Urinary bladder (tissue), 3 donors: ENCODE measurements at regions not wholly inside any gene's neighbourhood (a gene's known extent, or its start where the extent isn't known, plus 50 kb on each side); places are given as distances from the start of the nearest gene placed in this dataset.

ENCODE experiments used
- DNase-seq: peaks from one replicate; pipeline ENCODE4 v3.0.0-alpha.2; 2015; ENCODE audit errors: extremely low spot score
- H3K27ac ChIP-seq: one replicate; pipeline ENCODE4 v1.5.1; 2013; ENCODE audit warnings: low read depth, mild to moderate bottlenecking, moderate library complexity
- H3K36me3 ChIP-seq: one replicate; pipeline ENCODE4 v1.6.1; 2013; ENCODE audit warnings: mild to moderate bottlenecking, moderate library complexity; ENCODE audit not compliant: insufficient read depth
- H3K4me1 ChIP-seq: one replicate; pipeline ENCODE4 v1.6.1; 2013; ENCODE audit warnings: mild to moderate bottlenecking, moderate library complexity; ENCODE audit not compliant: insufficient read depth
- H3K4me3 ChIP-seq: one replicate; pipeline ENCODE4 v1.5.1; 2013; ENCODE audit warnings: low read depth, low read length
- WGBS: extraction: QIAGEN DNeasy Blood & Tissue Kit; methylation state at CpG from one replicate; pipeline ENCODE4 v1.1.7; 2013; 5-methylcytosine and 5-hydroxymethylcytosine counted together
- donor health status: healthy with polysubstance abuse.
- donor health status: healthy.

DNA sequence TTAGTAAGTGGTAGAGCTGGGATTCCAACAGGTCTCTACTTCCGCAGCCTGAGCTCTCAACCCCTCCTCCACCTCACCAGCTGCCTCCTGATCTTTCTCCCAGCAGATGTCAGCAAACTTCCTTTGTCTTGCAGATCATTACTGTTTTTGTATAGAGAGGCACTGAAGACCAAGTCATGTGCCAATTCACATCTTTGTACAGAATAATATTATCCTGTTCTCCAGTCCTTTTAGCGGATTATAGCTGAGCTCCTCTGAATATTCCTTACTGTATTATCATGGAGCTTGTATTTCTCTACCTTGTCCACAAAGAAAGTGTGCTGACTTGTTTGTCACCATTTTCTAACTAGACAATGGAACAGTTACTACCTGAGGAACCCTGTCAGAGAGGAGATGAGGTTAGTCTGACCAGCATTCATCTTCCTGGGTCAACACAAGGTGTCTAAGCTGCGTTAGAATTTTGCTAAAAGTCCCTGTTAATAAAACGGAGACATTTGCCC, 142.3 kb upstream of the ARHGAP5 start:
- WGBS: 55% methylated on average over 4 of the region's 4 CpGs
- Histone ChIP-seq H3K27ac (no peak overlapping the region), H3K36me3 (no peaks in the 10 kb centered on the region), H3K4me1 (peaks cover 2% of the 10 kb centered on the region), H3K4me3 (no peak overlapping the region)
- no peak for DNase-seq

DNA sequence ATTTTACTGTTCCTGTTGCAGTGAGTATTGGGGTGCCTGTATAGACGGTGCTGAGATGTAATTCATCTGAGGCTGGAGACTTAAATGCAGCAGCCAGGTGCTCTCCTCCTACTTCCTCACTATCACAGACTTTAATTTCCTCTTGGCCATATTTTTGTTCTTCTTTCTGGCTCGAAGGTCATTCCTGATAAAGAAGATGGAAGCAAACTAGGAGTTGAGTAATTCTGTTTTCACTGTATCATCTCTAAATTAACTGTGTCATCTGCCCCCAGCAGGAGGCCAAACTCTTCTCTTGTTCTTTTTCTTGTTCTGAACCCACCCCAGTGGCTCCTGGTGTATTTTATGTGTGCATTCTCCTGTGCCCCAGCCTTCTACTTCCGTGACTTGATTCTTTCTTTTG, 141.7 kb upstream of the ARHGAP5 start:
- no peak for DNase-seq
- peaks cover 2% of the 10 kb centered on the region for H3K4me1 ChIP-seq
- no peak overlapping the region for H3K27ac ChIP-seq
- H3K36me3 ChIP-seq: no peaks in the 10 kb centered on the region
- WGBS: 68% methylated on average over 3 of the region's 3 CpGs
- H3K4me3 ChIP-seq: no peak overlapping the region

- H3K4me3 ChIP-seq: no peak overlapping the region
- no peak for DNase-seq
- H3K4me1 ChIP-seq: peaks cover 2% of the 10 kb centered on the region
- H3K36me3 ChIP-seq: no peaks in the 10 kb centered on the region
- WGBS: 83% methylated on average over 6 of the region's 6 CpGs
- H3K27ac ChIP-seq: no peak overlapping the region
Measured at GRCh38 chr14:31936115-31936514, 141.0 kb upstream of the ARHGAP5 start.

DNA sequence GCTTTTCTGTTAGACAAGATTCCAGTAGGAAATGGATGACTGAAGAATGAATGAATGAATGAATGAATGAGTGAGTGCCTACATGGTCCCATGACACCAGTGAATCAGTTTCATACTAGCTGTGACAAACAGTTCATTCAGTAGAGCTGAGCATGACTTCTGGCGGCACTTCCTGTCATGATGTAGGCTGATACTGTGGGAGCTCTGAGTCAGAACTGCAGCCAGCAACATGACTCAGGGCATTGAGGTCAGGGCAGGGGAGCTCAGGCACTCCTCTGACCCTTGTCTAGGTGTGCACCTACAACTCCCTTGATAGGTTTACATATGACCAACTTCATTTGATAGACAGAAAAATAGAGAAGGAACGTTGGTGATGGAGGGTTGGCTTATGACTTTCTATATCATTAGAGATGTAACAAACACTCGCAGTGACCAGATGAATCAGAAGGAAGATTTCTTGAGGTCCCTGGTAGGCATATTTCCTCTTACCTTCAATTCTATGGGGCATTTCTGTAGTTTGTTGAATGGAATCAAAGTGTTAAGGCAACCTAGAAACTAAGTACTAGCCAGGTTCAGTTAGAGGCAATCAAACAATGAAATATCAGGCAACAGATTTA, 139.3 kb upstream of the ARHGAP5 start:
- H3K4me1 ChIP-seq: peaks cover 2% of the 10 kb centered on the region
- WGBS: 66% methylated on average over 3 of the region's 3 CpGs
- H3K4me3 ChIP-seq: no peak overlapping the region
- DNase-seq: no peak
- H3K36me3 ChIP-seq: no peaks in the 10 kb centered on the region
- no peak overlapping the region for H3K27ac ChIP-seq

DNA sequence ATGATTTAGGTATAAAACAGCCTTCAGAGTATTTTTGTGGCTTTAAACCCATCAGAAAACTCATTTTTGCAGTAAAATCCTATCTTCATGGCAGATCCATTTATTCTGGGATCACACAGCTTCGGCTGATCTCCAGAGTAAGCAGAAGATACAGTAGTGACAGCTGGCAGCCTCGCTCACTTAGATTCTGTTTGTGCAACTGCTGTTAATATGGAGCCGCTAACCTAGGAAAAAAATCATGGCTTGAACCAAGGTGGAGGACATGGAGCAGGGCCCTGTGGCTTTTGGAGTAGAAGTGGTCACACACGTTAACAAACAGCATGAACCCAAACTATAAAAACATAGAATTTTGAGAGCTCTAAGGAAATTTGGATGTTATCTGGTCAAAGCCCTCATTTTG, 137.2 kb upstream of the ARHGAP5 start:
- WGBS: 76% methylated on average over 4 of the region's 4 CpGs

DNA sequence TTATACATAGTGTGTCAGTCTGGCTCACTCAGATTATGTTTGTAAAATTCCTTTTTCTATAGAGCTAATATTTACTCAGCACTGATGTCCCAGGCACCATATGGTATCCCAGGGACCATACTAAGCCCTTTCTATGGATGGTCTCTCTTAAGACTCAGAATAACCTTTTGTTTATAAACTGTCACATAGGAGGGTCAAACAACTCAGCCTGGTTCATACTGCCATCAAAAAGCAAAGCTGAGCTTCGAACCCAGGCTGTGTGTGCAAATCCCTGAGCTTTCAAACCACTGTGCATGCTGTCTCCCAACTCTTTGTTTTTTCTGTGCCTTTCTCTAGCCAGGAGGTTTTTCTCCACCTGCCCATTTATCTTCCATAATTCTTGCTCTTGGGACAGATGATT, 135.6 kb upstream of the ARHGAP5 start:
- WGBS: 76% methylated on average over 1 of the region's 1 CpG
- H3K4me3 ChIP-seq: no peak overlapping the region
- no peaks in the 10 kb centered on the region for H3K36me3 ChIP-seq
- no peak overlapping the region for H3K27ac ChIP-seq
- H3K4me1 ChIP-seq: no peaks in the 10 kb centered on the region
- DNase-seq: no peak

More for the DNA sequence above, 137.2 kb upstream of the ARHGAP5 start:
- H3K4me3 ChIP-seq: no peak overlapping the region
- H3K36me3 ChIP-seq: no peaks in the 10 kb centered on the region
- DNase-seq: no peak
- no peak overlapping the region for H3K27ac ChIP-seq
- H3K4me1 ChIP-seq: peaks cover 2% of the 10 kb centered on the region

GRCh38 chr14:31942166-31942841, 134.8 kb upstream of the ARHGAP5 start:
- no peak for DNase-seq
- 83% methylated on average over 9 of the region's 9 CpGs for WGBS
- no peaks in the 10 kb centered on the region for H3K4me1 ChIP-seq
- H3K27ac ChIP-seq: no peak overlapping the region
- no peaks in the 10 kb centered on the region for H3K36me3 ChIP-seq
- no peak overlapping the region for H3K4me3 ChIP-seq

DNA sequence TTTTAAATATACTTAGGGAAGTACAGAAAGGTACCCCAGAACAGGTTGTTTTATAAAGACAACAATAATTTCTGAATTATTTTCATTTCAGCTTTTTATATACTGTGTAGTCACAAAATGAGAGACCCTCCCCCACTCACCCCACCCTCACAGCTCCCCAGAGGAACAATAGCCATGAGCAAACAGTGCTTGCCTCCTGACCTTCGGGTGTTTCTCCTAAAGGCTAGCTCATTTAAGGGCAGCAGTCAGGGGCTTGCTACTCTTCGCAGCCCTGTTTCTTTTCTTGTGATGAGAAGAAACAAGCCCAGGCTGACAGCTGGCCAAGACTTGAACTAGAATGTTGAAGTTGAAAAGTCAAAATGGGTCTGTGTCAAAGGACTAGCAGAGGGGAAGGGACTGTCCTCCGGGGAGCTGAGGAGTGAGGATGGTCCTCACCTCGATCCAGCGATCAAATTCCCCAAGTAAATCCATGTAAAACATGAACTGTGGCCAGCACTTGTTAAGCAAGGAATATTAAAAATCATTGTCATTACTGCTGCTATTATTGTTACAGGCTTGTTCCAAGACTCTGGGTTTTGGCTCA, 133.8 kb upstream of the ARHGAP5 start:
- DNase-seq: no peak
- 85% methylated on average over 5 of the region's 5 CpGs for WGBS
- Histone ChIP-seq H3K27ac (no peak overlapping the region), H3K4me1 (no peaks in the 10 kb centered on the region), H3K36me3 (no peaks in the 10 kb centered on the region), H3K4me3 (no peak overlapping the region)

DNA sequence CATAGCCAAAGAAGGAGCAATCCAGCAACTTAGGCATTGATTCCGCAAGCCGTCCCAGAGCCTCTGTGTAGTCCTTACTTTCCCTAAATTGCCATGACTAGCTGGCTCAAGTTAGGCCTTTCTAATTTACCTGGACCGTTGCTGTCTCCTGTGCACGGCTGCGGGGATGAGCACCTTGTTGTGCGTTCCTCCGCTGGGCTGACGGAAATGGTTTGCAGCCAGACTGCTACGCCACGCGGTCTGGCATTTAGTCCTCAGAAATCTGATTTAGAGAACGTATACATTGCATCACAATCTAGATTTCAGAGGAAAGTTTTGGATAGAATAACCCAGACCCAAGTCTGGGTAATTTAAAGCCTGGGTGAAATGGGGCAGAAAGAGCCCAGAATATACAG, 133.2 kb upstream of the ARHGAP5 start:
- no peaks in the 10 kb centered on the region for H3K4me1 ChIP-seq
- H3K36me3 ChIP-seq: no peaks in the 10 kb centered on the region
- H3K4me3 ChIP-seq: no peak overlapping the region
- H3K27ac ChIP-seq: peak overlapping the region; percentile 46
- 94% methylated on average over 12 of the region's 12 CpGs for WGBS
- no peak for DNase-seq

DNA sequence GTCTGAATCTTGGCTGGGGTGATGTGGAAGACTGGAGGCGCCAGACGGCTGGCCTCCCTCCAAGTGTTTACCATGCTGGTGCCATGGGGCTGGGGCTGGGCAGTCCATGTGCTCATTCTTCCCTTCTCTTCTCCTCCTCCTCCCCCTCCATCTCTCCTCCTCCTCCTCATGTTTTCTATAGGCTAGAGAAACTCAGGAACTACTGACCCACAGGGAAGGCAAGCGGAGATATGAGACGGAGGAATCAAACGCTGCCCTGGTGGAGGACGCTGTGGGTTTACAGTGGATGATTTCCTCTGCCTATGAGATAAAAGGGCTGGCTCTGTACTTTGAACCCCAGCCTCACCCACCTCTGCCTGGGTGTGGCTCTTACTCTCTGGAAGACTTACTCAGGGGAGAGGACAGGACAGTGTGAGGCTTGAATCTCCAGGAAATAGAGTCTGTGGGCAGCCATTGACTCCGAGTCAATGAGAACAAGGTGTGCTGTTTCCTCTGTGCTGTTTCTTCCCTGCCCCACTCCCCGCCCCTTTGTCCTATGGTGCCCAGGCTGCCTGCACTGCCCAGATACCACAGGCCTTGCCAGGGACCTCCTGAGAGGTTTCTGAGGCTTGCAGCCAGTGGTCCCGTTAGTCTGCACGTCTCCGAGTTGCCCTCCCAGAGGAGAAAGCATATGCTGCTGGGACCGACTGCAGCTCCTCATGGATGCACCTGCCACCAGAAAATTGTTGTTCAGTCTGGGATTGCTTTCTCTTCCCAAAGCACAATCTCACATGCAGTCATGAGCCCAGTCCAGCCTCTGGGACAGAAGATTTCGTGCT, 132.6 kb upstream of the ARHGAP5 start:
- Histone ChIP-seq H3K36me3 (no peaks in the 10 kb centered on the region), H3K4me3 (no peak overlapping the region), H3K4me1 (no peaks in the 10 kb centered on the region), H3K27ac (peak overlapping the region; percentile 46)
- no peak for DNase-seq
- WGBS: 90% methylated on average over 13 of the region's 13 CpGs

GRCh38 chr14:31945074-31945613, 132.0 kb upstream of the ARHGAP5 start:
- Histone ChIP-seq H3K4me3 (no peak overlapping the region), H3K36me3 (no peaks in the 10 kb centered on the region), H3K4me1 (no peaks in the 10 kb centered on the region), H3K27ac (peak overlapping the region; percentile 5)
- no peak for DNase-seq
- WGBS: 88% methylated on average over 3 of the region's 3 CpGs

- H3K4me3 ChIP-seq: no peak overlapping the region
- H3K36me3 ChIP-seq: no peaks in the 10 kb centered on the region
- no peak overlapping the region for H3K27ac ChIP-seq
- 76% methylated on average over 6 of the region's 6 CpGs for WGBS
- no peak for DNase-seq
- no peaks in the 10 kb centered on the region for H3K4me1 ChIP-seq
Measured at GRCh38 chr14:31945701-31946100, 131.4 kb upstream of the ARHGAP5 start.

DNA sequence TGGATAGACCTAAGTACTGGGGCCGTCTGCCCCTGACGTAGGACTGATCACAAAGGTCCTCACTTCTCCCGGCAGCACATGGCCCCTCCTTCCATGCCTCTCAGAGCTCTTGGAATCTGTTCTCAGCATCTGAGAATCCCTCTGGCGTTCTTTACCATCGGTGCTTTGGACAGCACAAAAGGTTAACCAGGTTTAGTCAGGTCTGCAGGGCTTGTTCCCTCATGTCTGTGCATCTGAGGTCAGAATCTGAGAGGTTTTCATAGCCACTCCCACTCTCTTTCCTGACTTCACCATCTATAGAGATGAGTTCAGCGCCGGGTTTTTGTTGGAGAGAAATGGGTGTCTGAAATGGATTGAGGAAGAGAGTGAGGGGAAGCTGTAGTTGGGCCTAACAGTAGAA, 130.0 kb upstream of the ARHGAP5 start:
- WGBS: 81% methylated on average over 7 of the region's 7 CpGs
- Histone ChIP-seq H3K27ac (no peak overlapping the region), H3K36me3 (no peaks in the 10 kb centered on the region), H3K4me3 (no peak overlapping the region), H3K4me1 (no peaks in the 10 kb centered on the region)
- no peak for DNase-seq
